Astrocyte of the cerebellum (primary cell): ENCODE measurements at regions not wholly inside any gene's neighbourhood (a gene's known extent, or its start where the extent isn't known, plus 50 kb on each side); places are given as distances from the start of the nearest gene placed in this dataset.

ENCODE experiments used
- DNase-seq: peaks from one replicate; pipeline ENCODE4 v3.0.0-alpha.2; 2011; ENCODE audit warnings: low read depth
- H3K4me3 ChIP-seq: 2 replicates; pipeline ENCODE4 v1.5.1; 2011; ENCODE audit warnings: mild to moderate bottlenecking, low read depth, low read length, moderate library complexity
- in situ Hi-C: cut with HindIII; loops from 2 replicates; pipeline ENCODE4 v1.10.0; 2017; ENCODE audit warnings: low sequenced_read_pairs
- TF ChIP-seq, protein P1 (sequence below): IDR thresholded peaks from 2 replicates; pipeline ENCODE4 v1.5.1; 2012; ENCODE audit warnings: low read length, low read depth, moderate library complexity, mild to moderate bottlenecking; ENCODE audit errors: missing control alignments

DNA sequence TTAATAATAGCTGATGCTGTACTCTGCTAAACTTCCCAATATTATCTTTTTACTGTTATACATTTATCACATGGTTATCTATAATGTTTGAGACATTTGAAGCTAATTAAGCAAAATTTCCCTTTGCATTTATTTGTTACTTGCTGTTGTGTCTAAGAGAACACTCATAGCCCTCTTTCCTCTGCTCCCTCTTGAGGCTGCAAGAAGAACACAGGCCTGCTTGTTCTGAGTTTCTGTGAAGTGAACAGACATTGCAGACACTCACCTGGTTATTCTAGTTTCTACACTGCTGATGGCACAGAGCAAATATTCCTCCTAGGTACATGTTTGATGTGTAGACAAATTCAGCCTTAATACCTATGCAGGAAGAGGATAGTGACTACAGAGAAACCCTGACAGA is 367.8 kb downstream of the GASK1B start:
- no peak for DNase-seq
- TF ChIP-seq, protein P1, sequence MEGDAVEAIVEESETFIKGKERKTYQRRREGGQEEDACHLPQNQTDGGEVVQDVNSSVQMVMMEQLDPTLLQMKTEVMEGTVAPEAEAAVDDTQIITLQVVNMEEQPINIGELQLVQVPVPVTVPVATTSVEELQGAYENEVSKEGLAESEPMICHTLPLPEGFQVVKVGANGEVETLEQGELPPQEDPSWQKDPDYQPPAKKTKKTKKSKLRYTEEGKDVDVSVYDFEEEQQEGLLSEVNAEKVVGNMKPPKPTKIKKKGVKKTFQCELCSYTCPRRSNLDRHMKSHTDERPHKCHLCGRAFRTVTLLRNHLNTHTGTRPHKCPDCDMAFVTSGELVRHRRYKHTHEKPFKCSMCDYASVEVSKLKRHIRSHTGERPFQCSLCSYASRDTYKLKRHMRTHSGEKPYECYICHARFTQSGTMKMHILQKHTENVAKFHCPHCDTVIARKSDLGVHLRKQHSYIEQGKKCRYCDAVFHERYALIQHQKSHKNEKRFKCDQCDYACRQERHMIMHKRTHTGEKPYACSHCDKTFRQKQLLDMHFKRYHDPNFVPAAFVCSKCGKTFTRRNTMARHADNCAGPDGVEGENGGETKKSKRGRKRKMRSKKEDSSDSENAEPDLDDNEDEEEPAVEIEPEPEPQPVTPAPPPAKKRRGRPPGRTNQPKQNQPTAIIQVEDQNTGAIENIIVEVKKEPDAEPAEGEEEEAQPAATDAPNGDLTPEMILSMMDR = peak; percentile 69
- in situ Hi-C loops = no loop called here
- no peak overlapping the region for H3K4me3 ChIP-seq

DNA sequence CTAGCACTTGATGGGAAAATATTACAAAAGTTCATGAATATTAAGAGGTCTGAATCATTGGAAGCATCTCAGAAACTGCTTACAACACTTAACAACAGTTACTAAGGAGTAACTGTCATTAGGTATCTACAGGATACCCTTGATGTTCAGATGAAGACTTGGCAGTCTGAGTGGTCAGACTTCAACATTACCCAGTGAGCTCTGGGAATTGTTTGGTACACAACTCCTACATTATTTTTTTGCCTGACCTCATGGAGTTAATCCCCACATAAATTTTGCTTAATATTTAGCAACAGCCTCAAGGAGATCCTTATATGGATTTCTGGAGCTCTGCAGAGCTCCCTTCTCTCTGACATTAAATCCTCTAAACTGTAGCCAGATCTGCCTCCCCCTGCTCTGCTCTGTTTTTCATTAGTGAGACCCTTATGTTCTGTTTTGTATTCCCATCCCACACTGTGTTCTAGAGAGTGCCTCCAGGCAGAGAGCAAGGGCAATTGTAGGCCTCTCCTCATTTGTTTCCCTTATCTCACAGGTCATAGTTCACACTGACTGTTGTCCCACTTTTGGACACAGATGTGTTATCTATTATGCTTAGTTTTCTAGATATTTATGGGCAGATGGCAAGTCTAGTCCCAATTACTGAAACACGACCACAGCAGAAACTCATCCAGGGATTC is 368.8 kb downstream of the GASK1B start:
- no peak for DNase-seq

DNA sequence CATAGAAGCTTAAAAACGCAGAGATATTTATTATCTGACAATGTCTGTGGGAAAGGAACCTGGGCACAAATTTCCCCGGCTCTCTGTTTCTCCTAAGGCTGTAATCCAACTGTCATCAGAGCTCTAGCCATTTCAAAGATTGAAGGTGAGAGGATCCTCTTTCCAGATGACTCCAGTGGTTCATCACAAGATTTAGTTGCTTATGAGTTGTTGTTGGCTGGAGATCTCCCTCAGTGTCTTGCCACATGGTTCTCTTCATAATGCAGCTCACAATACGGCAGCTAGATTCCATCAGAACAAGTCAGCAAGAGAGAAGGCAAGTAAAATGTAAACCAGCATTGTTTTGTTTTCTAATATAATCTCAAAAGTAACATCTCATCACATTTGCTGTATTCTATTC is 369.4 kb downstream of the GASK1B start:
- DNase-seq = no peak
- TF ChIP-seq, protein P1 = no peak
- in situ Hi-C loops = no loop called here

More for the DNA sequence above, 368.8 kb downstream of the GASK1B start:
- TF ChIP-seq, protein P1 = no peak
- in situ Hi-C loops = no loop called here
- H3K4me3 ChIP-seq = no peak overlapping the region

DNA sequence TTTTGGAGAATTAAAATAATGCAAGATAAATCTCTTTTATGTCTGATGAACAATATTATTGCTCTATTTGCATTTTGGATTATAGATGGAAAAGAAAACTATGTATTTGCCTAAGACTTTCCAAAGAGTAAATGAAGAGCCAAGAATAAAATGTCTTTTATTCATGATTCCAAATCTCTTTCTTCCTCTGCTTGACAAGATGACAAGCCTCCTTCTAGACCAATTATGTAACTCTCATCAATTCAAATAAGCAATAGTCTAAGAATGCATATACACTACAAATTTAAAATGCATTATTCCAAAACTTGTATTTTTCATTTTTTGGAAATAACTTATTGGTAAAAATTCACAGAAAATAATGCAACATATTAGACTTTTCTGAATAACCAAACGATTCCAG is 377.3 kb downstream of the GASK1B start:
- in situ Hi-C loops = no loop called here
- no peak overlapping the region for H3K4me3 ChIP-seq
- no peak for DNase-seq
- TF ChIP-seq, protein P1 = no peak

More for the DNA sequence above, 369.4 kb downstream of the GASK1B start:
- H3K4me3 ChIP-seq = no peak overlapping the region

DNA sequence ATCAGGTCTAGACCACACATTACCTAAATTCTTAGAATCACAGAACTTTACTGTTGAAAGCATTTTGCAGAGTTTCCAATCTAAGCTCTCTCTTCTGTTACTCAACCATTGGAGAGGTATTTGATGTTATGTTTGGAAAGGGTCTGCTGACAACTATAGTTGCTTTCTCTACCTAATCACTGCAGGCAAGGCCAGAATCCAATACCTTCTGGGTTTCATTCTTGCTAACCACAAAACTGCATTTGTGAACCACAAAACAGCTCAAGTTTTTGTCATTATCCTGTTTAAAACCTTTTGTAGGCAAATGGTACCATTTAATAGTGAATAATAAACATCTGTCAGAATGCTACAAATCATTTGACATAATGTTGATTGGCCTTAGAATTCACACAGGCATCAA is 380.1 kb downstream of the GASK1B start:
- no peak overlapping the region for H3K4me3 ChIP-seq
- TF ChIP-seq, protein P1 = no peak
- in situ Hi-C loops = no loop called here
- DNase-seq = peak; percentile 75

DNA sequence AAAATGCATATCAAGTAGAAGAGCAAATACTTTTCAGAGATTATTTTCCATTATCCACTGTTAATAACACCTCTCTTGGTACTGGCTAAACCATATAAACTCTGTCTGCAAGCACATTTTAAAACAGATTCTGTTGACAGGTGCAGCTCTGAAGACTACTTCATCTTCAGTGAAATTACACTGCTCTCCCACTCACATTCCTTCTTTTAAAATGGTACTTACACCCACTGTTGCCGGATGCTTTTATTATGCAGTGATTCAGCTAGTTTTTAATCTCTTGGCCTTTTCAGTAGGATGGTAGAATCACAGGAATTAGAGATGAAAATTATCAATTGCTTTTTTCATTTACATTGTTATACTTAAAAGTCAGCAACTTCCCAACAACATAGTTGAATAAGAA is 381.6 kb downstream of the GASK1B start:
- no peak overlapping the region for H3K4me3 ChIP-seq
- in situ Hi-C loops = no loop called here
- TF ChIP-seq, protein P1 = no peak
- DNase-seq = no peak
